Parathyroid adenoma (tissue), 2 donors: ENCODE measurements at regions not wholly inside any gene's neighbourhood (a gene's known extent, or its start where the extent isn't known, plus 50 kb on each side); places are given as distances from the start of the nearest gene placed in this dataset.

ENCODE experiments used
- H2AFZ ChIP-seq: fragments of 300-600 bp; sonication (generic); one replicate; pipeline ENCODE4 v1.7.0; 2017; ENCODE audit warnings: antibody characterized with exemption, mild to moderate bottlenecking
- H3K27ac ChIP-seq: fragments of 300-600 bp; sonication (generic); one replicate; pipeline ENCODE4 v1.7.0; 2017
- H3K27me3 ChIP-seq: fragments of 300-600 bp; sonication (generic); one replicate; pipeline ENCODE4 v1.7.0; 2017; ENCODE audit warnings: low read length; ENCODE audit not compliant: control insufficient read depth, insufficient read depth
- H3K36me3 ChIP-seq: fragments of 300-600 bp; sonication (generic); one replicate; pipeline ENCODE4 v1.7.0; 2017; ENCODE audit warnings: low read length; ENCODE audit not compliant: control insufficient read depth, insufficient read depth
- H3K4me1 ChIP-seq: fragments of 300-600 bp; sonication (generic); one replicate; pipeline ENCODE4 v1.7.0; 2017; ENCODE audit warnings: control low read depth
- H3K4me2 ChIP-seq: fragments of 300-600 bp; sonication (generic); one replicate; pipeline ENCODE4 v1.7.0; 2017; ENCODE audit warnings: low read length
- H3K4me3 ChIP-seq: fragments of 300-600 bp; sonication (generic); one replicate; pipeline ENCODE4 v1.7.0; 2017; ENCODE audit warnings: low read depth, low read length
- H3K79me2 ChIP-seq: fragments of 300-600 bp; sonication (generic); one replicate; pipeline ENCODE4 v1.7.0; 2017; ENCODE audit warnings: control low read depth
- H3K9ac ChIP-seq: fragments of 300-600 bp; sonication (generic); one replicate; pipeline ENCODE4 v1.7.0; 2017; ENCODE audit warnings: mild to moderate bottlenecking
- H3K9me3 ChIP-seq: fragments of 300-600 bp; sonication (generic); one replicate; pipeline ENCODE4 v1.7.0; 2017; ENCODE audit warnings: low read length; ENCODE audit not compliant: control insufficient read depth
- TF ChIP-seq, protein P1 (sequence below): fragments of 300-600 bp; sonication (generic); IDR thresholded peaks from one replicate; pipeline ENCODE4 v1.7.0; 2017; ENCODE audit warnings: antibody characterized with exemption, mild to moderate bottlenecking
- donor health status: primary hyperparathyroidism.

GRCh38 chr1:193957556-193958095 lies 771.2 kb upstream of the B3GALT2 start:
- Histone ChIP-seq H3K36me3 (no peaks in the 10 kb centered on the region), H3K27ac (no peak overlapping the region), H3K4me3 (no peak overlapping the region), H3K79me2 (no peaks in the 10 kb centered on the region), H3K9me3 (no peaks in the 10 kb centered on the region), H3K4me2 (no peak overlapping the region), H3K4me1 (no peaks in the 10 kb centered on the region), H3K27me3 (no peaks in the 10 kb centered on the region), H3K9ac (no peak overlapping the region), H2AFZ (no peak overlapping the region)
- TF ChIP-seq, protein P1, sequence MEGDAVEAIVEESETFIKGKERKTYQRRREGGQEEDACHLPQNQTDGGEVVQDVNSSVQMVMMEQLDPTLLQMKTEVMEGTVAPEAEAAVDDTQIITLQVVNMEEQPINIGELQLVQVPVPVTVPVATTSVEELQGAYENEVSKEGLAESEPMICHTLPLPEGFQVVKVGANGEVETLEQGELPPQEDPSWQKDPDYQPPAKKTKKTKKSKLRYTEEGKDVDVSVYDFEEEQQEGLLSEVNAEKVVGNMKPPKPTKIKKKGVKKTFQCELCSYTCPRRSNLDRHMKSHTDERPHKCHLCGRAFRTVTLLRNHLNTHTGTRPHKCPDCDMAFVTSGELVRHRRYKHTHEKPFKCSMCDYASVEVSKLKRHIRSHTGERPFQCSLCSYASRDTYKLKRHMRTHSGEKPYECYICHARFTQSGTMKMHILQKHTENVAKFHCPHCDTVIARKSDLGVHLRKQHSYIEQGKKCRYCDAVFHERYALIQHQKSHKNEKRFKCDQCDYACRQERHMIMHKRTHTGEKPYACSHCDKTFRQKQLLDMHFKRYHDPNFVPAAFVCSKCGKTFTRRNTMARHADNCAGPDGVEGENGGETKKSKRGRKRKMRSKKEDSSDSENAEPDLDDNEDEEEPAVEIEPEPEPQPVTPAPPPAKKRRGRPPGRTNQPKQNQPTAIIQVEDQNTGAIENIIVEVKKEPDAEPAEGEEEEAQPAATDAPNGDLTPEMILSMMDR = no peak

DNA sequence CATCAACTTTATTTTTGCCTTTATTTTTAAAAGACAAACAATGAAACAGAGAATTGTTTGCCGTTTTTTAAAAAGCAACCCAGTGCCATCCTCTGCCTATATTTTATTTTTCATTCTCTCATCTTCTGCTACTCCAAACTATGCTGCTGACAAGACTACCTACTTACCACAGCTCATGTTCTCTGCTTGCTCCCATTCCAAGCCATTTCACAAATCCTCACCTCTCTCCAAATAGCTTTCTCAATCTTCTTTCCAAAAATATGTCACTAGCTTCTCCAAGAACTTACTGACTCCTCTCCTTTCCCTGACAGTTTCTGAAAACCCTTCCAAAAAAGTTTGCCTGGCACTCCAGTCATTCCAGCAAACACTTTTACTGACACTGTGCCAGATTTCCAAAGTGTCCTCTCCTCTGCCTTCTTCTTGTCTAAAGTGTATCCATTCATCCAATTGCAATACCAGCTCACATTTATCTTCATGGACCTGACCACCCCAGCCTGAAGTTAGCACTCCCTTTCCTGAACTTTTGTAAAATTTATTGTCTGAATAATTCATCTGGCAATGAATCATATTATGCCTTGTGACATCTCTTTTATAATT lies 766.5 kb upstream of the B3GALT2 start:
- H3K9ac ChIP-seq = no peak overlapping the region
- H3K79me2 ChIP-seq = no peaks in the 10 kb centered on the region
- H3K36me3 ChIP-seq = no peaks in the 10 kb centered on the region
- H3K9me3 ChIP-seq = no peaks in the 10 kb centered on the region
- H3K4me1 ChIP-seq = no peaks in the 10 kb centered on the region
- no peak overlapping the region for H2AFZ ChIP-seq
- H3K27me3 ChIP-seq = no peaks in the 10 kb centered on the region
- no peak overlapping the region for H3K4me3 ChIP-seq
- no peak overlapping the region for H3K27ac ChIP-seq
- TF ChIP-seq, protein P1 = no peak
- no peak overlapping the region for H3K4me2 ChIP-seq

DNA sequence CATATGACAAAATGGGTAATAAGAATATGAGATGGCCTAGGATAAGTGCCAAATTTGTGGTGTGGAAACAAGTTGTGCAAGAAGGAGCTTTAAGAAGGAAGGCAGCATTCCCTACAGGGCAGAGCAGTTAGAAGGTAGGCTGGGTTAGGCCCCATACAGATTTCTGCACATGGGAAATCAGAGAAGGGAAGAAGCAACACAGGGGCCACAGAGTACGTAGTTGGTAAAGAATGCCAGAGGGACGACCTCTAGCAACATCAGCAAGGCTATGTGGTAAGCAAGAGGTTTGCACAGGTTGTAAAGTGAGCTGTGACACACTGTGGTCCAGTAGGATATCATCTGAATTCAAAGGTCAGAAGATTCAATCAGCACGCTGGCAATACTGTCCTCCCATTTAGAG lies 765.6 kb upstream of the B3GALT2 start:
- TF ChIP-seq, protein P1 = no peak
- Histone ChIP-seq H3K9me3 (no peaks in the 10 kb centered on the region), H3K4me2 (no peak overlapping the region), H3K36me3 (no peaks in the 10 kb centered on the region), H3K9ac (no peak overlapping the region), H3K27me3 (no peaks in the 10 kb centered on the region), H3K79me2 (no peaks in the 10 kb centered on the region), H3K4me3 (no peak overlapping the region), H3K4me1 (no peaks in the 10 kb centered on the region), H3K27ac (no peak overlapping the region), H2AFZ (no peak overlapping the region)

DNA sequence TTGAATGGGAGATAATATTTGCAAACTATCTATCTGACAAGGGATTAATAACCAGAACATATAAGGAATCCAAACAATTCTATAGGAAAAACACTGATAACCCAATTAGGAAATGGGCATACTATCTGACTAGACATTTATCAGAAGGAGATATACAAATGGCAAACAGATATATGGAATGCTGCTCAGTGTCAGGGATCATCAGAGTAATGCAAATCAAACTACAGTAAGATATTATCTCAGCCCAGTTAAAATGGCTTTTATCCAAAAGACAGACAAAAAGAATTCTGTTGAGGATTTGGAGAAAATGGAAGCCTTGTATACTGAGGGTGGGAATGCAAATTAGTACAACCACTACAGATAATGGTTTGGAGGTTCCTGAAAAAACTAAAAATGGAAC lies 758.0 kb upstream of the B3GALT2 start:
- Histone ChIP-seq H3K27me3 (no peaks in the 10 kb centered on the region), H3K27ac (no peak overlapping the region), H2AFZ (no peak overlapping the region), H3K4me3 (no peak overlapping the region), H3K4me2 (no peak overlapping the region), H3K9ac (no peak overlapping the region), H3K9me3 (no peaks in the 10 kb centered on the region), H3K4me1 (no peaks in the 10 kb centered on the region), H3K36me3 (no peaks in the 10 kb centered on the region), H3K79me2 (no peaks in the 10 kb centered on the region)
- TF ChIP-seq, protein P1 = no peak

GRCh38 chr1:193940176-193940575 lies 753.8 kb upstream of the B3GALT2 start:
- no peaks in the 10 kb centered on the region for H3K4me1 ChIP-seq
- H2AFZ ChIP-seq = no peak overlapping the region
- H3K27ac ChIP-seq = no peak overlapping the region
- no peaks in the 10 kb centered on the region for H3K36me3 ChIP-seq
- no peaks in the 10 kb centered on the region for H3K9me3 ChIP-seq
- no peak overlapping the region for H3K9ac ChIP-seq
- no peak overlapping the region for H3K4me2 ChIP-seq
- H3K79me2 ChIP-seq = no peaks in the 10 kb centered on the region
- TF ChIP-seq, protein P1 = no peak
- H3K4me3 ChIP-seq = no peak overlapping the region
- no peaks in the 10 kb centered on the region for H3K27me3 ChIP-seq
